IPS-20b (cell line): ENCODE measurements at regions not wholly inside any gene's neighbourhood (a gene's known extent, or its start where the extent isn't known, plus 50 kb on each side); places are given as distances from the start of the nearest gene placed in this dataset.

Source experiments
- H3K27ac ChIP-seq: one replicate; pipeline ENCODE4 v1.5.1; 2013; ENCODE audit warnings: low read length
- H3K27me3 ChIP-seq: 2 replicates; pipeline ENCODE4 v1.6.1; 2013; ENCODE audit warnings: mild to moderate bottlenecking, low read length, inconsistent platforms; ENCODE audit not compliant: insufficient read depth
- H3K36me3 ChIP-seq: 2 replicates; pipeline ENCODE4 v1.6.1; 2013; ENCODE audit warnings: low read depth, mild to moderate bottlenecking, inconsistent platforms, low read length, moderate library complexity; ENCODE audit not compliant: insufficient read depth
- H3K4me1 ChIP-seq: 2 replicates; pipeline ENCODE4 v1.6.1; 2013; ENCODE audit warnings: mild to moderate bottlenecking, control low read depth, inconsistent platforms, low read length, moderate library complexity; ENCODE audit not compliant: insufficient read depth
- H3K4me3 ChIP-seq: 2 replicates; pipeline ENCODE4 v1.5.1; 2013; ENCODE audit warnings: mild to moderate bottlenecking, low read length, inconsistent platforms
- H3K9ac ChIP-seq: 2 replicates; pipeline ENCODE4 v1.6.1; 2013; ENCODE audit warnings: low read depth, mild to moderate bottlenecking, inconsistent platforms, low read length, moderate library complexity
- H3K9me3 ChIP-seq: 2 replicates; pipeline ENCODE4 v1.6.1; 2013; ENCODE audit warnings: mild to moderate bottlenecking, low read depth, low read length, inconsistent platforms; ENCODE audit not compliant: insufficient read depth

DNA sequence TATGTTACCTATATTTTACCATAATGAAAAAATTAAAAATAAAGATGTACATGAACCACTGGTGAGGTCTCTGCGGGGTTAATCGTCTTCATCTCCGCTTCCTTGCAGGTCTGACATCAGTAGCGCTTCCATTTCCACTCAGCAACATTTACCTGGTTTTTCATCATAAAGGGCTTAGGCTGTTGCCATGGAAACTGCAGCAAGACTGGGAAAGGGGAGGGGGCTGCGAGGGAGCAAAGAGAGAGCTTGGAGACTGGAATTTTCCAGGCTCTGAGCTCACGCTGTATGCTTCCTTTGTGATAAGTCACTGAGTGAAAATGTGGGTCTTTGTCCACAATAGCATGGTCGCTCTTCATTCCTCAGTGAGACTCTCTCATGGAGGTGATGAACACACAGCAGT, 136.6 kb upstream of the USP29 start:
- no peaks in the 10 kb centered on the region for H3K27me3 ChIP-seq
- no peaks in the 10 kb centered on the region for H3K36me3 ChIP-seq
- no peaks in the 10 kb centered on the region for H3K4me1 ChIP-seq
- H3K9me3 ChIP-seq: peaks cover 95% of the 10 kb centered on the region
- no peak overlapping the region for H3K4me3 ChIP-seq
- no peak overlapping the region for H3K9ac ChIP-seq
- H3K27ac ChIP-seq: no peak overlapping the region

DNA sequence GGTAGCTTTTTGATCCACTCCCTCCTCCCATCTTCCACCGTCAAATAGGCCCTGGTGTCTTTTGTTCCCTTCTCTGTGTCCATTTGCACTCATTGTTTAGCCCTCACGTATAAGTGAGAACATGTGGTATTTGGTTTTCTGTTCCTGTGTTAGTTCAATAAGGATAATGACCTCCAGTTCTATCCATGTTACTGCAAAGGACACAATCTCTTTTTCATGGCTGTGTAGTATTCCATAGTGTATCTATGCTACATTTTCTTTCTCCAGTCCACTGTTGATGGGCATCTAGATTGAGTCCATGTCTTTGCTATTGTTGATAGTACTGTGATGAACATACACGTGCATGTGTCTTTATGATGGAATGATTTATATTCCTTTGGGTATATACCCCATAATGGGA, 136.0 kb upstream of the USP29 start:
- no peaks in the 10 kb centered on the region for H3K4me1 ChIP-seq
- no peak overlapping the region for H3K9ac ChIP-seq
- no peak overlapping the region for H3K27ac ChIP-seq
- no peaks in the 10 kb centered on the region for H3K36me3 ChIP-seq
- H3K9me3 ChIP-seq: peaks cover 95% of the 10 kb centered on the region
- no peaks in the 10 kb centered on the region for H3K27me3 ChIP-seq
- no peak overlapping the region; the same call in 1 of the 2 replicates for H3K4me3 ChIP-seq

DNA sequence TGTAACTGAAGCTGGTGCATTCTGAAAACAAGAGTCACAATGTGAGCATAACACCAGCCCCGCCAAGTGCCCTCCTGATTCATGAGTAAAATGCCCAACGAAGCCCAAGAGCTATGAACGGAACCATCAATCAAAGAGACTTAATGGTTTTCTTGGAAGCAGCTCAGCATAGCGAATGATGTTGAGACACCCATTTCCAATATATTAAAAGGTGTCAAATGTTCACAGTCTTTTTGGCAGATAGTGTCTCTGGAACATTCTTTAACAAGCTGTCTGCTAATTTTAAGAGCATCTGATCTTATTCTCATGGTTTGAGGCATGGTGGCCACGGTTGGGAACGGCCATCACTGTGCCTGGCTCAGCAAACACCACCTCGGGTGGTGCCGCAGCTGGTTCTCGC, 133.4 kb upstream of the USP29 start:
- no peaks in the 10 kb centered on the region for H3K4me1 ChIP-seq
- no peaks in the 10 kb centered on the region for H3K36me3 ChIP-seq
- H3K4me3 ChIP-seq: no peak overlapping the region
- H3K27me3 ChIP-seq: no peaks in the 10 kb centered on the region
- no peak overlapping the region for H3K27ac ChIP-seq
- peaks cover 92% of the 10 kb centered on the region for H3K9me3 ChIP-seq
- no peak overlapping the region for H3K9ac ChIP-seq

DNA sequence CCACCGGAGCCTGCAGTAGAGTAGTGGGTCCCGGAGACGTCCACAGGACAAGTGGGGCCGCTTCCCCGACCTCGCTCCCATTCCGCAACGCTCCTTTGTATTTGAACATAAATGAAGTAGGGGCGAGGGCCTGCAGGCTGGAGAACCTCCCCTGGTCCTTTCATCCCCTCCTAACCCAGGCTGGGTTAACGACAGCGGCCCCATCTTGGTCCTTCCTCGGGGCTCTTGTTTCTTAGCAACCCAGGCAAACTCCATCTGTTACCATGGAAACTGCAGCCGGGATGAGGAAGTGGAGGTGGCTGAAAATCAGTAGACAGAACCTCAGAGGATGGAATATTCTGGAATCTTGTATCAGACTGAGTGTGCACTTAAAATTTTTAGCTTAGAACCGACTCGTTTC, 132.6 kb upstream of the USP29 start:
- Histone ChIP-seq H3K4me1 (no peaks in the 10 kb centered on the region), H3K36me3 (no peaks in the 10 kb centered on the region), H3K27ac (no peak overlapping the region), H3K9me3 (peaks cover 92% of the 10 kb centered on the region), H3K4me3 (no peak overlapping the region), H3K27me3 (no peaks in the 10 kb centered on the region), H3K9ac (no peak overlapping the region)

DNA sequence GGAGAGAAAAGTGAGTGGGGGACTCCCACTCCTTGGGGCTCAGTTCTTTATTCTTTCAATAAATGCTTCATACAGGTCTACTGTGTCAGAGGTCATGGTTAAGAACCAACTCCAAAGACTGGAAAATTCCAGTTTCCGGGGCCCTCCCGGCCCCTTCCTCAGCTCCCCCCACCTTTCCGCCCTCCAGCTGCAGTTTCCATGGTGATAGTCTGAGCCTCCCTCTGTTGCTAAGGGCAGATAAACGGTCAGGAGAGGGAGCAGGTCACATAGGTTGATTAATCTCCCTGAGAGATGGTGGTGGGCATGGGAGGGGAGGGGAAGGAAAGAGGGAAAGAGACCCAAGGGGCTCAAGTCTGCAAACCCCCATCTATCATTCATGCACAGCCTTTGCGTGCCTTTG, 131.5 kb upstream of the USP29 start:
- Histone ChIP-seq H3K9me3 (peaks cover 92% of the 10 kb centered on the region), H3K4me1 (no peaks in the 10 kb centered on the region), H3K27ac (no peak overlapping the region), H3K9ac (no peak overlapping the region), H3K27me3 (no peaks in the 10 kb centered on the region), H3K36me3 (no peaks in the 10 kb centered on the region), H3K4me3 (no peak overlapping the region)

DNA sequence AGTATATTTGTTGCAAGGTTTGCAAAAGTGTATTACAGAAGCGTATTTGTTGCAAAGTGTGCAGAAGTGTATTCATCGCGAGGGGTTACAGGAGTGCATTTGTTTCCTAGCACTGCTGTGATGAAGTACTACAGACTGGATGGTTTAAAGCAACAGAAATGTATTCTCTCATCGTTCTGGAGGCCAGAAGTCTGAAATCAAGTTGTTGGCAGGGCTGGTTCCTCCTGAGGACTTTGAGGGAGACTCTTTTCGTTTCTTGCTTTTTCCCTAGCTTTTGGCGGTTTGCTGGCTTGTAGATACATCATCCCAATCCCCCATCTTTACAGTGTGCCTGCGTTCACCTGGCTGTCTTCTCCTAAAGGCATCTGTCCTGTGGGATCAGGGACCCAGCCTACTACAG, 127.9 kb upstream of the USP29 start:
- H3K4me1 ChIP-seq: no peaks in the 10 kb centered on the region
- no peak overlapping the region for H3K9ac ChIP-seq
- no peaks in the 10 kb centered on the region for H3K27me3 ChIP-seq
- H3K36me3 ChIP-seq: no peaks in the 10 kb centered on the region
- no peak overlapping the region for H3K4me3 ChIP-seq
- H3K27ac ChIP-seq: no peak overlapping the region
- H3K9me3 ChIP-seq: peaks cover 86% of the 10 kb centered on the region

DNA sequence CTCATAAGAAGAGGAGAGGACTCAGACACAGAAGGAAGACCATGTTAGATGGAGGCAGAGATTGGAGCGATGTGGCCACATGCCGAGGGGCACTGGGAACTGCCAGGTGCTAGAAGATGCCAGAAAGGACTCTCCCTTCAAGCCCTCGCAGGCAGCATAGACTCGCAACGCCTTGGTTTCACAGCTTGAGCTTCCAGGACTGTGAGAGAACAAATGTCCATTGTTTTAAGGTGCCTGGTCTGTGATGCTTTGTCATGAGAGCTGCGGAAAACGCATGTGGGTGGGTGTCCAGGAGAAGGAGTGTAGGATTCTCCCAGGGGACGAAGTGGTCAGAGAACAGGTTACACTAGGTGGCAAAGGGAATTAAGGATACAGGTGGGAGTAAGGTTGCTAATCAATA, 125.9 kb upstream of the USP29 start:
- H3K9me3 ChIP-seq: peaks cover 83% of the 10 kb centered on the region

DNA sequence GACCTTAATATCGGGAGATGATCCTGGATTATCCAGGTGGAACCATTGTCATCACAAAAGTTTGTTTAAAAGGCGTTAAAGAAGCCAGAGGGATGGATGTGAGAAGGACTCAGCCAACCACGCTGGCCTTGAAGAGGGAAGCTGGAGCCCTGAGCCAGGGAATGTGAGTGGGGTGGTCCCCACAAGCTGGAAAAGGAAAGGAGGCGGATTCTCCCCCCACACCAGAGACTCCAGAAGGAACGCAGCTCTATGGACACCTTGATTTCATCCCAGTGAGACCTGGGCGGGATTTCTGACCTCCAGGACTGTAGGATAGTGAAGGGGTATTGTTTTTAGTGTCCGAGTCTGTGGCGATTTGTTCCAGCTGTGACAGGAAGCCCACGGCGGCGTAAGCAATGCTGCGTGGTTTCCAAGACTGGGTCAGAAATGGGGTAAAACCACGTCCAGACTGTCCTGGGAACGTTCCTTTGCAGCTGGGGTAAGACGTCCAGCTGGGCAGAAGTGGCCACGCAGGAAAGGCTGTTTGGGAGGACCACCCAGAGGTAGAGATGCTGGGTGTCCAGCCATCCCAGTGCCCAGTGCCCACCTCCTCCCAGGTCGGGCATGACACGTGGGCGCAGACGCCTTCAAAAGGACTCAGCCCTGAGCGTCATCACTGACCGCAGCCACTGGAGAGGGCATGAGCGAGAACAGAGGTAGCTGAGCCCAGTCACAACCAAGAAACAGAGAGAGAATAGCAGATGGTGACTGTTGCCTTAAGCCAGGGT, 125.4 kb upstream of the USP29 start:
- no peak overlapping the region for H3K9ac ChIP-seq
- H3K27me3 ChIP-seq: no peaks in the 10 kb centered on the region
- H3K27ac ChIP-seq: no peak overlapping the region
- no peaks in the 10 kb centered on the region for H3K36me3 ChIP-seq
- peaks cover 83% of the 10 kb centered on the region for H3K9me3 ChIP-seq
- H3K4me3 ChIP-seq: no peak overlapping the region
- H3K4me1 ChIP-seq: no peaks in the 10 kb centered on the region

More for the DNA sequence above, 125.9 kb upstream of the USP29 start:
- H3K4me3 ChIP-seq: no peak overlapping the region
- H3K27ac ChIP-seq: no peak overlapping the region
- no peak overlapping the region for H3K9ac ChIP-seq
- no peaks in the 10 kb centered on the region for H3K27me3 ChIP-seq
- no peaks in the 10 kb centered on the region for H3K4me1 ChIP-seq
- no peaks in the 10 kb centered on the region for H3K36me3 ChIP-seq

DNA sequence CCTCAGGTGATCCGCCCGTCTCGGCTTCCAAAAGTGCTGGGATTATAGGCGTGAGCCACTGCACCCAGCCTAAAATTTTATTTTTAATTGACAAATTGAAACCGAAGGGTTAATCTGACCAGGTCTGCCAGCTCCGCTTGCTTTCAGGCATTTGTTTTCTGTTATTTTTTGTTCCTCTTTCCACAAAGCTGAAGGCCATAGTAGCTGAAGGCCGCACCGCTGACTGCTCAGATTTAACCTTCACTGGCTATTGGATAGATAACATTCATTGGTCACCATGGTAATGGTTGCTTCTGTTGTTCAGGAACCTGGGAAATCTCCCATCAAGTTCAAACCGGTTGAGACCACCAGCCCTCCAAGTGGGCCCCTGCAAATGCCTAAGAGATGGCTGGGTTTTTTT, 124.5 kb upstream of the USP29 start:
- no peak overlapping the region for H3K27ac ChIP-seq
- H3K4me3 ChIP-seq: no peak overlapping the region
- H3K4me1 ChIP-seq: no peaks in the 10 kb centered on the region
- no peaks in the 10 kb centered on the region for H3K27me3 ChIP-seq
- H3K9ac ChIP-seq: no peak overlapping the region
- peaks cover 83% of the 10 kb centered on the region for H3K9me3 ChIP-seq
- H3K36me3 ChIP-seq: no peaks in the 10 kb centered on the region

DNA sequence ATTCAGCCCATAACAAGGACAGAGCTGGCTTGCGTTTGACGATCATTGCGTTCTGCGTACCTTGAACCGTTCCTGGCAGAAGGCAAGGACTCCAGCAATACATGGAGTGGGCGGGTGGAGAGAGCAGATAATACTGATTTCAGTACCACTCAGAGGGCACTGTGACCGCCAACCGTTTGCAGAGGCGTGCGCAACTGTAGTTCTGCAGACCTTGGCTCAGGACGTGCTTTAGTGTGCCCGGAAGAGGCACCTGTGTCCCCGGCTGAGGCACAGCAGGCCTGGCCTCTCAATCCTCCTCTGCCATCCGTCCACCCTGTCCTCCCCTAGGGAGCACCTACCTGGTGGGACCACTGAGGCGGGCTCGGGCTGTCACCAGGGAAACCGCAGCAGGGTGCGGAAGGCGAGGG, 117.6 kb upstream of the USP29 start:
- Histone ChIP-seq H3K27me3 (no peaks in the 10 kb centered on the region), H3K4me1 (no peaks in the 10 kb centered on the region), H3K27ac (no peak overlapping the region), H3K9me3 (peaks cover 83% of the 10 kb centered on the region), H3K4me3 (no peak overlapping the region), H3K9ac (no peak overlapping the region), H3K36me3 (no peaks in the 10 kb centered on the region)

DNA sequence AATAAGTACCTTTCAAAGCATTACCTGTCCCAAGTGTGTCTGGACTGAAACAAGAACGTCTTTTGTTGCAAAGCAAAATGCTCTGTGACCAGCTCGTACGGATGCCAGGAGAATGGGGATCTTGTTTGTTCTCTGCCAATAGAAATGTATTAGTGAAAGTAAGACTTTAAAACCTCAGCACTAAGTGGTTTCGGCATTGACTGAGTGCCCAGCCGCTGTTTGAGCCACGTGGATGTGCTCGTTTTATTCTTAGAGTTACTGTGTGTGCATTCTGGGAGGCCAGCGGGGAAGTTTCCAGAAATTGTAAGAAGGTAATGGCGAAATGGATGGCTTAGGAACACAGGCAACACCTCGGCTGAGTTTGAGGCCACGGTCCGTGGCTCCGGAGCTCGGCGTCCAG, 117.1 kb upstream of the USP29 start:
- Histone ChIP-seq H3K9ac (no peak overlapping the region), H3K9me3 (peaks cover 84% of the 10 kb centered on the region), H3K27me3 (no peaks in the 10 kb centered on the region), H3K4me1 (no peaks in the 10 kb centered on the region), H3K27ac (no peak overlapping the region), H3K36me3 (no peaks in the 10 kb centered on the region), H3K4me3 (no peak overlapping the region)

DNA sequence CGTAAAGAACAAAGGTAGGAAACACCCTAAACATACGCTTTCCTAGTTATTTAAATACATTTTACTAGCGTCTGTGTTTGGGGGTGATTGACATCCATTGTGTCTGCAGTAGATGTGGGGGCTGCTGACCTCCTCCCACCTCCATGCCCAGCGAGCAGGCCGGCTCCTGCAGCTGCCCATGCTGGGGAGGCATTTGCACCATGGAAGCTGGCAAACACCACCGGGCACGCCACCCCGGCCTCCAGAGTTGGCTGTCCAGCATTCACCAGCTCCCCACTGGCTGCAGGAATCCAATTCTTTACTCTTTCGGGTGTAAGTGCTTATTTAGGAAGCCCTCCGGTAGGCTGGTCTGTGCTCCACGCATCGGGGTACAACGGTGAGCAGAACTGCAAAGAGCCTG, 115.4 kb upstream of the USP29 start:
- Histone ChIP-seq H3K9ac (no peak overlapping the region), H3K27me3 (no peaks in the 10 kb centered on the region), H3K9me3 (peaks cover 86% of the 10 kb centered on the region), H3K4me3 (no peak overlapping the region), H3K36me3 (no peaks in the 10 kb centered on the region), H3K4me1 (no peaks in the 10 kb centered on the region), H3K27ac (no peak overlapping the region)
